Transverse colon (tissue), 4 donors: ENCODE measurements at regions not wholly inside any gene's neighbourhood (a gene's known extent, or its start where the extent isn't known, plus 50 kb on each side); places are given as distances from the start of the nearest gene placed in this dataset.

Experiments used
- DNase-seq: peaks from one replicate; pipeline ENCODE4 v3.0.0-alpha.2; 2019
- H3K27ac ChIP-seq, 4 donors: fragments of 200-600 bp; sonication (generic); 2 replicates each; pipeline ENCODE4 v1.5.1; 2016 to 2018; ENCODE audit warnings: inconsistent platforms in 4 of 4
- H3K27me3 ChIP-seq: fragments of 200-600 bp; sonication (generic); 2 replicates; pipeline ENCODE4 v1.5.1; 2017; ENCODE audit warnings: inconsistent platforms
- H3K36me3 ChIP-seq, 4 donors: fragments of 200-600 bp; sonication (generic); 2 replicates each; pipeline ENCODE4 v1.5.1; 2017 to 2019; ENCODE audit warnings: inconsistent platforms in 4 of 4
- H3K4me1 ChIP-seq, 4 donors: fragments of 200-600 bp; sonication (generic); 2 replicates each; pipeline ENCODE4 v1.5.1; 2017 to 2020; ENCODE audit warnings: inconsistent platforms in 4 of 4
- H3K4me3 ChIP-seq, 4 donors: fragments of 200-600 bp; sonication (generic); 1 replicate in 1 of 4; 2 replicates in 3 of 4; pipeline versions ENCODE4 v1.5.1 to v1.6.1; 2017 to 2019; ENCODE audit warnings: inconsistent platforms in 4 of 4
- H3K9me3 ChIP-seq, 2 donors: fragments of 200-600 bp; sonication (generic); 2 replicates each; pipeline ENCODE4 v1.5.1; 2017 to 2019; ENCODE audit warnings: inconsistent platforms in 2 of 2
- CTCF ChIP-seq, 5 experiments: fragments of 200-600 bp in 3 of 5; fragments of 450-650 bp in 2 of 5; sonication (generic) in 3 of 5; IDR thresholded peaks; 1 replicate in 2 of 5; 2 replicates in 3 of 5; pipeline ENCODE4 v1.5.1; 2016 to 2017; ENCODE audit warnings: antibody characterized with exemption in 5 of 5, inconsistent platforms in 3 of 5, mild to moderate bottlenecking in 2 of 5, moderate library complexity in 1 of 5
- EP300 ChIP-seq: sonication (generic); formaldehyde crosslinking; IDR thresholded peaks from one replicate; pipeline ENCODE4 v1.6.1; 2017; ENCODE audit warnings: antibody characterized with exemption, low read depth
- POLR2A ChIP-seq: fragments of 450-650 bp; IDR thresholded peaks from one replicate; pipeline ENCODE4 v1.6.1; 2016; ENCODE audit warnings: antibody characterized with exemption, mild to moderate bottlenecking, moderate library complexity
- POLR2AphosphoS5 ChIP-seq, 3 donors: sonication (generic); formaldehyde crosslinking; IDR thresholded peaks; one replicate each; pipeline ENCODE4 v1.6.1; 2016; ENCODE audit warnings: antibody characterized with exemption in 3 of 3
- WGBS, 2 donors: methylation state at CpG; one replicate each; pipeline ENCODE4 v1.1.5; 2018; ENCODE audit warnings: low coverage in 1 of 2; 5-methylcytosine and 5-hydroxymethylcytosine counted together
- in situ Hi-C, 4 donors: fragments of 200-750 bp; cut with MboI; loops; one replicate each; pipeline versions ENCODE4 v1.15.0 to v1.15.1; 2017; ENCODE audit warnings: low sequenced_read_pairs in 3 of 4, low pct_ligation_motif_present in 1 of 4, low pct_unique_long_range_greater_than_20kb in 1 of 4
- intact Hi-C: fragments of 100-400 bp; cut with DNase I; formaldehyde crosslinking; loops from one replicate; pipeline ENCODE4 v1.15.1; 2023; ENCODE audit warnings: low total_unique reads

- in situ Hi-C loops (no loop called here), intact Hi-C loops (no loop called here)
- DNase-seq: no peak
- no peak overlapping the region for H3K27ac ChIP-seq
- TF ChIP-seq EP300 (no peak), POLR2A (no peak), POLR2AphosphoS5 (IDR thresholded peaks at IDR 0.05) (no peak), CTCF (IDR thresholded peaks at IDR 0.05) (no peak)
- 33 to 53% methylated on average over 2 of the region's 2 CpGs for WGBS, 2 donors
- H3K4me3 ChIP-seq: no peak overlapping the region
- no peaks in the 10 kb centered on the region for H3K36me3 ChIP-seq
- H3K4me1 ChIP-seq: peaks cover 0 to 15% (median 0%) of the 10 kb centered on the region in 4 donors
- no peaks in the 10 kb centered on the region for H3K27me3 ChIP-seq
- H3K9me3 ChIP-seq: no peaks in the 10 kb centered on the region
These were observed 119.7 kb downstream of the UCHL5 start for GRCh38 chr1:192939440-192939839.

- peaks cover 0 to 15% (median 0%) of the 10 kb centered on the region in 4 donors for H3K4me1 ChIP-seq
- in situ Hi-C loops: no loop called here
- no peaks in the 10 kb centered on the region for H3K27me3 ChIP-seq
- H3K9me3 ChIP-seq: no peaks in the 10 kb centered on the region
- no peak for DNase-seq
- no peaks in the 10 kb centered on the region for H3K36me3 ChIP-seq
- intact Hi-C loops: no loop called here
- H3K27ac ChIP-seq: no peak overlapping the region
- TF ChIP-seq POLR2AphosphoS5 (IDR thresholded peaks at IDR 0.05): no peak
- TF ChIP-seq POLR2A: no peak
- no peak for TF ChIP-seq EP300
- TF ChIP-seq CTCF (IDR thresholded peaks at IDR 0.05): no peak
- no peak overlapping the region for H3K4me3 ChIP-seq
These were observed 118.5 kb downstream of the UCHL5 start for GRCh38 chr1:192940658-192941057.

DNA sequence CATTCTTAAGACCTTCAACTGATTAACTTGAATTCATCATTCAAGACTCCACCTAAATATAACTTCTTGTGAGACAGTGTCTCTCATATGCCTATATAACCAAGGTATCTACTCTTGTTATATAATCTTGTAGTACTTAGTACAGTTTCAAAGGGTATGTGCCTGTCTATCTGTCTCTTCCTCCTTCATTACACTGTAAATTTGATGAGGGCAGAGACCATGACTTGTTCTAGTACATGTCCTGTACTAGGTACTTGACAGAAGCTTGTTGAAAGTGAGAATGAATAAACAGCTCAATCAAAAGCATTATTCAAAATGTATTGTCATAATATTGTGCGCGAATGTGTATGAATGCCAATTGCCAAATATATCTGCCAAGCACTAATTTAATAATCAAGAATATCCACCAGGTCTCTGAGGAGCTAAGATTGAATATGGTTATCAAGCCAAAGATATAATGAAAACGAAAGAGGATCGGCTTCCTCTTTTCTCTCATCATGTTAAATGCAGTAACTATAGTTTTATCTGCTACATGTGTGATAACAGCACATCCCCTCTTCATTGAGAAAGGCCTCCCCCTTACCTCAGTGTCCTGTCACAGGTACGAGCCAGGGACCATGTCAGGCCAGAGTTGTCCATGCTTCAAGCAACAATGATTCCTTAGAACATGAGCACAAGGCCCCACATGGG lies 117.3 kb downstream of the UCHL5 start:
- Histone ChIP-seq H3K9me3 (no peaks in the 10 kb centered on the region), H3K27me3 (no peaks in the 10 kb centered on the region), H3K27ac (peak overlapping the region in 1 of 4 donors; percentile 4), H3K4me1 (peaks cover 0 to 15% (median 0%) of the 10 kb centered on the region in 4 donors), H3K36me3 (no peaks in the 10 kb centered on the region), H3K4me3 (no peak overlapping the region)
- in situ Hi-C loops: no loop called here
- no peak for DNase-seq
- TF ChIP-seq POLR2AphosphoS5 (IDR thresholded peaks at IDR 0.05): no peak
- TF ChIP-seq POLR2A: no peak
- no peak for TF ChIP-seq EP300
- no peak for TF ChIP-seq CTCF (IDR thresholded peaks at IDR 0.05)
- 88 to 100% methylated on average over 3 to 5 of the region's 5 CpGs for WGBS, 2 donors
- intact Hi-C loops: no loop called here

- H3K4me1 ChIP-seq: peaks cover 0 to 15% (median 0%) of the 10 kb centered on the region in 4 donors
- in situ Hi-C loops: no loop called here
- H3K27ac ChIP-seq: peak overlapping the region in 2 of 4 donors; percentile 4 to 47
- H3K9me3 ChIP-seq: no peaks in the 10 kb centered on the region
- intact Hi-C loops: no loop called here
- no peaks in the 10 kb centered on the region for H3K36me3 ChIP-seq
- WGBS, 2 donors: 80 to 83% methylated on average over 3 of the region's 3 CpGs
- H3K4me3 ChIP-seq: no peak overlapping the region
- H3K27me3 ChIP-seq: no peaks in the 10 kb centered on the region
- no peak for DNase-seq
- TF ChIP-seq POLR2A: no peak
- no peak for TF ChIP-seq CTCF (IDR thresholded peaks at IDR 0.05)
- peak in 1 of 3 donors; percentile 18 for TF ChIP-seq POLR2AphosphoS5 (IDR thresholded peaks at IDR 0.05)
- no peak for TF ChIP-seq EP300
These were observed 116.1 kb downstream of the UCHL5 start for GRCh38 chr1:192943108-192943507.
